CD14-positive monocyte (primary cell): ENCODE measurements at regions not wholly inside any gene's neighbourhood (a gene's known extent, or its start where the extent isn't known, plus 50 kb on each side); places are given as distances from the start of the nearest gene placed in this dataset. TPM values are rescaled to one million over a fixed set of nuclear protein-coding genes. Genes with fewer than 3 reads are reported as not detected.

ENCODE experiments used
- DNase-seq, 3 donors: peaks; one replicate each; pipeline ENCODE4 v3.0.0-alpha.2; 2011 to 2022
- H2AFZ ChIP-seq: 2 replicates; pipeline ENCODE4 v1.6.0; 2012; ENCODE audit warnings: mild to moderate bottlenecking, low read depth, low read length, inconsistent platforms; ENCODE audit not compliant: insufficient read depth, poor library complexity, severe bottlenecking
- H3K27ac ChIP-seq, 2 donors: 1 replicate in 1 of 2; 2 replicates in 1 of 2; pipeline ENCODE4 v1.5.1; 2012 to 2013; ENCODE audit warnings: low read length in 2 of 2, control low read depth in 1 of 2, inconsistent platforms in 1 of 2, low read depth in 1 of 2, mild to moderate bottlenecking in 1 of 2
- H3K27me3 ChIP-seq, 2 donors: one replicate each; pipeline versions ENCODE4 v1.6.0 to v1.6.1; 2011 to 2013; ENCODE audit warnings: low read length in 2 of 2; ENCODE audit not compliant: control insufficient read depth in 2 of 2, insufficient read depth in 2 of 2
- H3K36me3 ChIP-seq, 2 donors: replicated peaks in 1 of 2; 1 replicate in 1 of 2; 2 replicates in 1 of 2; pipeline versions ENCODE4 v1.5.1 to v1.6.1; 2012 to 2013; ENCODE audit warnings: low read length in 2 of 2, control low read depth in 1 of 2, inconsistent platforms in 1 of 2, mild to moderate bottlenecking in 1 of 2; ENCODE audit not compliant: insufficient read depth in 2 of 2, control insufficient read depth in 1 of 2
- H3K4me1 ChIP-seq, 2 donors: 1 replicate in 1 of 2; 2 replicates in 1 of 2; pipeline versions ENCODE4 v1.5.1 to v1.6.1; 2012 to 2013; ENCODE audit warnings: low read length in 2 of 2, control low read depth in 1 of 2, inconsistent platforms in 1 of 2, mild to moderate bottlenecking in 1 of 2, moderate library complexity in 1 of 2; ENCODE audit not compliant: insufficient read depth in 2 of 2, control insufficient read depth in 1 of 2
- H3K4me2 ChIP-seq: replicated peaks from 2 replicates; pipeline ENCODE3; 2012; ENCODE audit warnings: low read length, moderate library complexity, mild to moderate bottlenecking; ENCODE audit not compliant: poor library complexity, severe bottlenecking; ENCODE audit errors: extremely low read depth
- H3K4me3 ChIP-seq, 3 experiments: fragments of 200-600 bp in 1 of 3; sonication (generic) in 1 of 3; replicated peaks in 1 of 3; 1 replicate in 2 of 3; 2 replicates in 1 of 3; pipeline ENCODE4 v1.5.1; 2011 to 2013; ENCODE audit warnings: low read length in 3 of 3, mild to moderate bottlenecking in 3 of 3, control low read depth in 2 of 3, low read depth in 2 of 3, inconsistent platforms in 1 of 3, moderate library complexity in 1 of 3
- H3K79me2 ChIP-seq: 2 replicates; pipeline ENCODE4 v1.6.0; 2012; ENCODE audit warnings: mild to moderate bottlenecking, control low read depth, inconsistent platforms, low read length, moderate library complexity; ENCODE audit not compliant: insufficient read depth
- H3K9ac ChIP-seq: 2 replicates; pipeline ENCODE4 v1.6.0; 2017; ENCODE audit warnings: low read length, mild to moderate bottlenecking; ENCODE audit not compliant: insufficient read depth, poor library complexity, severe bottlenecking
- H3K9me3 ChIP-seq, 2 donors: replicated peaks in 1 of 2; 1 replicate in 1 of 2; 2 replicates in 1 of 2; pipeline versions ENCODE4 v1.5.1 to v1.6.1; 2012 to 2013; ENCODE audit warnings: low read length in 2 of 2, control low read depth in 1 of 2; ENCODE audit not compliant: control insufficient read depth in 1 of 2, insufficient read depth in 1 of 2
- H4K20me1 ChIP-seq: 2 replicates; pipeline ENCODE4 v1.6.0; 2012; ENCODE audit warnings: mild to moderate bottlenecking, low read length, control low read depth, moderate library complexity; ENCODE audit not compliant: insufficient read depth
- H3K27ac Mint-ChIP-seq, 7 donors: one replicate each; pipeline ENCODE4 v1.8.0; 2020; ENCODE audit warnings: mild to moderate bottlenecking in 7 of 7, mixed read lengths in 7 of 7, moderate library complexity in 6 of 7, inconsistent platforms in 2 of 7
- H3K27me3 Mint-ChIP-seq, 3 donors: one replicate each; pipeline ENCODE4 v1.8.0; 2021 to 2022; ENCODE audit warnings: low read depth in 3 of 3, mild to moderate bottlenecking in 3 of 3, mixed read lengths in 3 of 3, moderate library complexity in 3 of 3, inconsistent platforms in 1 of 3
- H3K36me3 Mint-ChIP-seq, 2 donors: one replicate each; pipeline ENCODE4 v1.8.0; 2020; ENCODE audit warnings: mixed read lengths in 2 of 2, inconsistent platforms in 1 of 2, mild to moderate bottlenecking in 1 of 2
- H3K4me1 Mint-ChIP-seq: one replicate; pipeline ENCODE4 v1.8.0; 2020; ENCODE audit warnings: mild to moderate bottlenecking, mixed read lengths
- H3K4me3 Mint-ChIP-seq, 2 donors: one replicate each; pipeline ENCODE4 v1.8.0; 2020; ENCODE audit warnings: mild to moderate bottlenecking in 2 of 2, mixed read lengths in 2 of 2, moderate library complexity in 1 of 2
- H3K9me3 Mint-ChIP-seq, 7 donors: one replicate each; pipeline ENCODE4 v1.8.0; 2020 to 2022; ENCODE audit warnings: mixed read lengths in 7 of 7, mild to moderate bottlenecking in 6 of 7, moderate library complexity in 6 of 7, inconsistent platforms in 2 of 7
- WGBS: methylation state at CpG from one replicate; pipeline ENCODE4 v1.1.5; 2013; ENCODE audit warnings: missing lambda C conversion rate; ENCODE audit not compliant: insufficient coverage; 5-methylcytosine and 5-hydroxymethylcytosine counted together
- intact Hi-C, 2 donors: fragments of 100-400 bp; cut with micrococcal nuclease; formaldehyde crosslinking; loops; one replicate each; pipeline versions ENCODE4 v1.15.0 to v1.15.1; 2023
- small RNA-seq: library from RNA; depleted of rRNA; stranded (forward); fragments of <200 nt; gene quantifications from one replicate; pipeline ENCODE3, GENCODE V24; 2012; ENCODE audit warnings: low read depth; ENCODE audit not compliant: insufficient read length
- TF ChIP-seq, protein P1 (sequence below): fragments of 200-600 bp; IDR thresholded peaks from one replicate; pipeline ENCODE4 v1.8.0; 2022; ENCODE audit warnings: antibody characterized with exemption, mild to moderate bottlenecking

DNA sequence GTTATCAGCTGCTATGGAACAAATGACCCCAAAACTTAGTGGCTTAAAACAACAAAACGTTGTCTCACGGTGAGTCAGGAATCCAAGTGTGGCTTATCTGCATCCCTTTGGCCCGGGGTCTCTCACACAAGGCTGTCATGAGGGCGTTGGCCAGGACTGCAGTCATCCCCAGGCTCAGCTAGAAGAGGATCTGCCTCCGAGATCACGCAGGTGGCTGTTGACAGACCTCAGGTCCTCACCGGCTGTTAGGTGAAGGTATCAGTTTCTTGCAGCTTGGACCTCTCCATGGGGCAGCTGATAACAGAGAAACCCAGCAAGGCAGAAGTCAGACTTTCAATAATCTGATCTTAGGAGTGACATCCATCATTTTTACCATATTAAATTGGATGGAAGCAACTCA, 52.7 kb upstream of the SYT6 start:
- Mint-ChIP-seq H3K9me3 (peaks cover 0 to 5% (median 2%) of the 10 kb centered on the region in 7 donors), H3K27me3 (peaks cover 45 to 68% (median 52%) of the 10 kb centered on the region in 3 donors), H3K36me3 (no peaks in the 10 kb centered on the region), H3K4me1 (peaks cover 12% of the 10 kb centered on the region), H3K4me3 (no peak overlapping the region), H3K27ac (no peak overlapping the region)
- Histone ChIP-seq H3K36me3 (no peaks in the 10 kb centered on the region), H3K4me1 (peaks cover under 1 to 1% of the 10 kb centered on the region in 2 donors), H3K9me3 (no peaks in the 10 kb centered on the region), H3K27me3 (peaks cover 30 to 48% of the 10 kb centered on the region in 2 donors), H3K4me3 (no peak overlapping the region), H3K27ac (no peak overlapping the region), H3K79me2 (no peaks in the 10 kb centered on the region), H4K20me1 (no peaks in the 10 kb centered on the region), H2AFZ (no peak overlapping the region), H3K9ac (no peak overlapping the region), H3K4me2 (no peak overlapping the region)
- intact Hi-C loops, result no loop called here
- 86% methylated on average over 6 of the region's 7 CpGs for WGBS
- DNase-seq, result no peak
- TF ChIP-seq, protein P1, sequence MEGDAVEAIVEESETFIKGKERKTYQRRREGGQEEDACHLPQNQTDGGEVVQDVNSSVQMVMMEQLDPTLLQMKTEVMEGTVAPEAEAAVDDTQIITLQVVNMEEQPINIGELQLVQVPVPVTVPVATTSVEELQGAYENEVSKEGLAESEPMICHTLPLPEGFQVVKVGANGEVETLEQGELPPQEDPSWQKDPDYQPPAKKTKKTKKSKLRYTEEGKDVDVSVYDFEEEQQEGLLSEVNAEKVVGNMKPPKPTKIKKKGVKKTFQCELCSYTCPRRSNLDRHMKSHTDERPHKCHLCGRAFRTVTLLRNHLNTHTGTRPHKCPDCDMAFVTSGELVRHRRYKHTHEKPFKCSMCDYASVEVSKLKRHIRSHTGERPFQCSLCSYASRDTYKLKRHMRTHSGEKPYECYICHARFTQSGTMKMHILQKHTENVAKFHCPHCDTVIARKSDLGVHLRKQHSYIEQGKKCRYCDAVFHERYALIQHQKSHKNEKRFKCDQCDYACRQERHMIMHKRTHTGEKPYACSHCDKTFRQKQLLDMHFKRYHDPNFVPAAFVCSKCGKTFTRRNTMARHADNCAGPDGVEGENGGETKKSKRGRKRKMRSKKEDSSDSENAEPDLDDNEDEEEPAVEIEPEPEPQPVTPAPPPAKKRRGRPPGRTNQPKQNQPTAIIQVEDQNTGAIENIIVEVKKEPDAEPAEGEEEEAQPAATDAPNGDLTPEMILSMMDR, result no peak

DNA sequence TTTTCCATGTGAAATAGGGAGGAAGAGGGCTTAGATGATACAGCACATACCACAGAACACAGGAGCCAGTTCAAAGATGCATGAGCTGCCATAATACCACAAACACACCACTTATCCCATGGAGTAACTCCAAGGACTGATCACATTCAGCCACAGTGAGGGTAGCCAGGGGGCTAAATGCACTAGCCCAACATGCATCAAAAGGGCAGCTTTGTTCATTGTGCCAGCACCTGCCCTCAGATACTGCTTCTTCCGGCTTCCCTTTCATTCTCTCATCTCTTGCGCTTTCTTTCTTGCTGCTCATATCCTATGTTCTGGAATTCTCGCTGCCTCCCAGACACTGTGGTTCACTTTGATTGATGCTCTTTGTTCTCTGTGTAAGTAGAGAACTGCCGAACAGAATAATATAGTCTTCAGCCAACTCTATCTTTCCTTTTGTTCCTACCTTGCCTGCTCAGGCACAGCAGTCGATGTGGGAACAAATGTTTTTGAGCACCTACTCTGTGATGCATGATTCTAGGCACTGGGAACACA, 50.0 kb upstream of the SYT6 start:
- no peak overlapping the region for H3K4me2 ChIP-seq
- H3K27ac Mint-ChIP-seq, result no peak overlapping the region
- no peaks in the 10 kb centered on the region for H3K9me3 ChIP-seq
- WGBS, result no CpG with 5 or more reads among the region's 5 CpGs
- peaks cover 22% of the 10 kb centered on the region for H3K4me1 Mint-ChIP-seq
- intact Hi-C loops, result no loop called here
- no peak overlapping the region for H2AFZ ChIP-seq
- no peak overlapping the region for H3K27ac ChIP-seq
- no peaks in the 10 kb centered on the region for H3K36me3 Mint-ChIP-seq
- no peaks in the 10 kb centered on the region for H3K79me2 ChIP-seq
- H4K20me1 ChIP-seq, result no peaks in the 10 kb centered on the region
- H3K9me3 Mint-ChIP-seq, result peaks cover 0 to 12% (median 2%) of the 10 kb centered on the region in 7 donors
- H3K27me3 Mint-ChIP-seq, result peaks cover 42 to 62% (median 46%) of the 10 kb centered on the region in 3 donors
- TF ChIP-seq, protein P1, result no peak
- no peak for DNase-seq
- H3K9ac ChIP-seq, result no peak overlapping the region
- no peak overlapping the region for H3K4me3 Mint-ChIP-seq
- peaks cover 10 to 17% of the 10 kb centered on the region in 2 donors for H3K4me1 ChIP-seq
- H3K4me3 ChIP-seq, result no peak overlapping the region
- H3K36me3 ChIP-seq, result no peaks in the 10 kb centered on the region
- H3K27me3 ChIP-seq, result peaks cover 27 to 41% of the 10 kb centered on the region in 2 donors

Small RNA genes in the stretch of these regions (small RNA-seq; reads per million reads assigned to genes)
- not detected for gene MRPL57P1
